HL-60 (cell line): ENCODE measurements at regions not wholly inside any gene's neighbourhood (a gene's known extent, or its start where the extent isn't known, plus 50 kb on each side); places are given as distances from the start of the nearest gene placed in this dataset.

Experiments used
- DNase-seq, 2 experiments: peaks; one replicate each; pipeline ENCODE4 v3.0.0-alpha.2; 2010 to 2020; ENCODE audit warnings: low read depth in 1 of 2, low spot score in 1 of 2
- H3K27ac ChIP-seq: fragments of 250-450 bp; sonication (Bioruptor Pico); replicated peaks from 2 replicates; pipeline ENCODE4 v1.5.1; 2020; ENCODE audit warnings: mild to moderate bottlenecking, moderate library complexity
- H3K27me3 ChIP-seq: fragments of 250-450 bp; sonication (Bioruptor Pico); 2 replicates; pipeline ENCODE4 v1.5.1; 2021; ENCODE audit warnings: mild to moderate bottlenecking, moderate library complexity; ENCODE audit not compliant: insufficient read depth, poor library complexity, severe bottlenecking
- H3K4me3 ChIP-seq: replicated peaks from 2 replicates; pipeline ENCODE4 v1.5.1; 2011; ENCODE audit warnings: mild to moderate bottlenecking, control low read depth, low read length; ENCODE audit not compliant: insufficient read depth
- CTCF ChIP-seq: IDR thresholded peaks from one replicate; pipeline ENCODE4 v1.5.1; 2011; ENCODE audit warnings: low read length, control low read depth, inconsistent platforms; ENCODE audit not compliant: insufficient read depth
- GABPA ChIP-seq: IDR thresholded peaks from 2 replicates; pipeline ENCODE4 v1.6.1; 2012; ENCODE audit warnings: low read depth
- POLR2AphosphoS5 ChIP-seq: IDR thresholded peaks from 2 replicates; pipeline ENCODE4 v1.6.1; 2012; ENCODE audit warnings: low read depth
- SPI1 ChIP-seq: IDR thresholded peaks from 2 replicates; pipeline ENCODE4 v1.6.1; 2012; ENCODE audit warnings: low read depth, mild to moderate bottlenecking, borderline replicate concordance
- TF ChIP-seq, protein P1 (sequence below): IDR thresholded peaks from 2 replicates; pipeline ENCODE4 v1.6.1; 2012; ENCODE audit warnings: low read depth; ENCODE audit not compliant: insufficient replicate concordance

DNA sequence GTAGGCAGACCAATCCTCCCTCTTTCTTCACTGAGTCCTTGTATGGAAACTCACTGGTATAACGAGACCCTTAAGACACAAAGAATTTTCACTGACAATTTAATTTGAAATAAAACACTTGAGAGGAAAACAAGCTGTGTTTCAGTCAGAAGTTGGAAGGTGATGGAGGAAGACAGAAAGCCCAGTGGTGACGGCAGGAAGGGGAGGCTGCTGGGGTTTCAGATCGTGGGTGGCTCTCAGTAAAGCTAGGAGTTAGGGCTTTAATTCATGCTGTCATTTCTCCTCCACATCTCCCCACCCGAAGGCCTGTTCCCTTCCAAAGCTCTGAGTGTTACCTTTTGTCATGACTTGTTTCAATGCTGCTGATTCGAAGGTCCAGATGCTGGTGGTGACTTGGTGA lies 605.2 kb upstream of the DPP6 start:
- Histone ChIP-seq H3K27me3 (no peaks in the 10 kb centered on the region), H3K27ac (no peak overlapping the region), H3K4me3 (no peak overlapping the region)
- DNase-seq: no peak
- TF ChIP-seq POLR2AphosphoS5 (no peak), CTCF (no peak), SPI1 (no peak), GABPA (no peak)
- TF ChIP-seq, protein P1, sequence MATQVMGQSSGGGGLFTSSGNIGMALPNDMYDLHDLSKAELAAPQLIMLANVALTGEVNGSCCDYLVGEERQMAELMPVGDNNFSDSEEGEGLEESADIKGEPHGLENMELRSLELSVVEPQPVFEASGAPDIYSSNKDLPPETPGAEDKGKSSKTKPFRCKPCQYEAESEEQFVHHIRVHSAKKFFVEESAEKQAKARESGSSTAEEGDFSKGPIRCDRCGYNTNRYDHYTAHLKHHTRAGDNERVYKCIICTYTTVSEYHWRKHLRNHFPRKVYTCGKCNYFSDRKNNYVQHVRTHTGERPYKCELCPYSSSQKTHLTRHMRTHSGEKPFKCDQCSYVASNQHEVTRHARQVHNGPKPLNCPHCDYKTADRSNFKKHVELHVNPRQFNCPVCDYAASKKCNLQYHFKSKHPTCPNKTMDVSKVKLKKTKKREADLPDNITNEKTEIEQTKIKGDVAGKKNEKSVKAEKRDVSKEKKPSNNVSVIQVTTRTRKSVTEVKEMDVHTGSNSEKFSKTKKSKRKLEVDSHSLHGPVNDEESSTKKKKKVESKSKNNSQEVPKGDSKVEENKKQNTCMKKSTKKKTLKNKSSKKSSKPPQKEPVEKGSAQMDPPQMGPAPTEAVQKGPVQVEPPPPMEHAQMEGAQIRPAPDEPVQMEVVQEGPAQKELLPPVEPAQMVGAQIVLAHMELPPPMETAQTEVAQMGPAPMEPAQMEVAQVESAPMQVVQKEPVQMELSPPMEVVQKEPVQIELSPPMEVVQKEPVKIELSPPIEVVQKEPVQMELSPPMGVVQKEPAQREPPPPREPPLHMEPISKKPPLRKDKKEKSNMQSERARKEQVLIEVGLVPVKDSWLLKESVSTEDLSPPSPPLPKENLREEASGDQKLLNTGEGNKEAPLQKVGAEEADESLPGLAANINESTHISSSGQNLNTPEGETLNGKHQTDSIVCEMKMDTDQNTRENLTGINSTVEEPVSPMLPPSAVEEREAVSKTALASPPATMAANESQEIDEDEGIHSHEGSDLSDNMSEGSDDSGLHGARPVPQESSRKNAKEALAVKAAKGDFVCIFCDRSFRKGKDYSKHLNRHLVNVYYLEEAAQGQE: no peak

GRCh38 chr7:153452661-153453060 lies 599.5 kb upstream of the DPP6 start:
- H3K4me3 ChIP-seq: no peak overlapping the region
- H3K27me3 ChIP-seq: no peaks in the 10 kb centered on the region
- DNase-seq: no peak
- no peak overlapping the region for H3K27ac ChIP-seq
- TF ChIP-seq GABPA (no peak), CTCF (no peak)
- TF ChIP-seq, protein P1: no peak

DNA sequence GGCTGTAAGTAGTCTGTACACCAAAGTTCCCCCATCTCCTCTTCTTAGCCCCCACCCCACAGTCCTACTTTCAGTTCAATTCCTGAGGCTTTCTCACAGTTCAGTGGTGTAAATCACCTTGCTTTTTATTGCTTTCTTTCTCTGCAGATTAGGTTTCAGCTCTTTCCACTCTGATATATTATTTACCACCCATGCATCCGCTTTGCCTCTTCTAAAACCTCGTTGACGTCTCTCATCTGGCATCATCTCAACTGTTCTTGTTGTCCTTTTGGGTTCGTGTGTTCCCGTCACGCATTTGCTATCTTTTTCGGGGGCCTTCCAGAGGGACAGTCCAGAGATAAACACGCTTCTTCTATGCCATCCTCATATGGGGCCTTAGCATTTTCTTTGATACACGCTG lies 597.9 kb upstream of the DPP6 start:
- TF ChIP-seq GABPA: no peak
- TF ChIP-seq CTCF: no peak
- TF ChIP-seq, protein P1: no peak
- no peak for TF ChIP-seq POLR2AphosphoS5
- TF ChIP-seq SPI1: no peak
- H3K27ac ChIP-seq: no peak overlapping the region
- no peak overlapping the region for H3K4me3 ChIP-seq
- no peak for DNase-seq
- H3K27me3 ChIP-seq: no peaks in the 10 kb centered on the region
